ENCODE measurements at regions not wholly inside any gene's neighbourhood (a gene's known extent, or its start where the extent isn't known, plus 50 kb on each side); places are given as distances from the start of the nearest gene placed in this dataset.

DNA sequence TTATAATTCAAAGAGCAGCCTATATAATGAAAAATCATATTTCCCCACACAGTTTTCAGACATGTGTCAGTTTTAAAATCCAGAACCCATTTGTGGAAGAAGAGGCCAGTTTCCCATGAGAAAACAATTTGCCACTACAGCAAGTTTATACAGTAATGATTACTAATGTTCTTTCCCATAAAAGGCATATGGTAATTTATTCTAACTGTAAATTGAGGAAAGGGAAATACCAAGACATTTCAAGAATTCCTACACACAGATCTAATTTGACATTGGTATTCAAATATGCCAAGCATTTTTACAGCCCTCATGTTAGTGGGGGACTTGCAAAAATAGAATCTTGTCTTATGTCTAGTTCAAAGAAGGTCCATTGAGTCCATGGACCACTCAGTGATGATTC is 1368.6 kb downstream of the FSTL5 start:
- TF ChIP-seq, protein P1, sequence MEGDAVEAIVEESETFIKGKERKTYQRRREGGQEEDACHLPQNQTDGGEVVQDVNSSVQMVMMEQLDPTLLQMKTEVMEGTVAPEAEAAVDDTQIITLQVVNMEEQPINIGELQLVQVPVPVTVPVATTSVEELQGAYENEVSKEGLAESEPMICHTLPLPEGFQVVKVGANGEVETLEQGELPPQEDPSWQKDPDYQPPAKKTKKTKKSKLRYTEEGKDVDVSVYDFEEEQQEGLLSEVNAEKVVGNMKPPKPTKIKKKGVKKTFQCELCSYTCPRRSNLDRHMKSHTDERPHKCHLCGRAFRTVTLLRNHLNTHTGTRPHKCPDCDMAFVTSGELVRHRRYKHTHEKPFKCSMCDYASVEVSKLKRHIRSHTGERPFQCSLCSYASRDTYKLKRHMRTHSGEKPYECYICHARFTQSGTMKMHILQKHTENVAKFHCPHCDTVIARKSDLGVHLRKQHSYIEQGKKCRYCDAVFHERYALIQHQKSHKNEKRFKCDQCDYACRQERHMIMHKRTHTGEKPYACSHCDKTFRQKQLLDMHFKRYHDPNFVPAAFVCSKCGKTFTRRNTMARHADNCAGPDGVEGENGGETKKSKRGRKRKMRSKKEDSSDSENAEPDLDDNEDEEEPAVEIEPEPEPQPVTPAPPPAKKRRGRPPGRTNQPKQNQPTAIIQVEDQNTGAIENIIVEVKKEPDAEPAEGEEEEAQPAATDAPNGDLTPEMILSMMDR (IDR thresholded peaks at IDR 0.05; ENCODE audit: insufficient read depth, low read depth, low read length): no peak
- TF ChIP-seq EZH2 (IDR thresholded peaks at IDR 0.05; ENCODE audit: insufficient read depth, low read length): no peak
